ENCODE measurements at regions not wholly inside any gene's neighbourhood (a gene's known extent, or its start where the extent isn't known, plus 50 kb on each side); places are given as distances from the start of the nearest gene placed in this dataset.

DNA sequence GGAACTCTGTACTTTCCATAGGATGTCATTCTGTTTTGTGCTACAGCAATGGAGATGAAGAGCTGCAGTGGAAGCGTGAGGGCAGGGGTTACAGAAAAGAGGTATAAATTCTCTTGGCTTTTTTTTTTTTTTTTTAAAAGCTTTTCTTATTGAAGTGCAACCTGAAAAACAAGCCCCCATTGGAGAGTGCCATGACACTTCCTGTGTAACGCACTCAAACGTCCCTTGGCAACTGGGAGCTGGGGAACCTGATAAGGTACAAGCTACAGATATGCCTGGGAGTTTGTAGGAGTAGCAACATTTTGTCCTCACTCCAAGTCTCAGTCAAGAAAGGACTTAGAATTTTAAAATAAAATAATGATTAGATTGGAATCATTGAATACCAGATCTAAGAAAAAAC, 512.1 kb downstream of the RPS24 start:
- no peak for DNase-seq (ENCODE audit: extremely low read depth, low read depth, low spot score)

DNA sequence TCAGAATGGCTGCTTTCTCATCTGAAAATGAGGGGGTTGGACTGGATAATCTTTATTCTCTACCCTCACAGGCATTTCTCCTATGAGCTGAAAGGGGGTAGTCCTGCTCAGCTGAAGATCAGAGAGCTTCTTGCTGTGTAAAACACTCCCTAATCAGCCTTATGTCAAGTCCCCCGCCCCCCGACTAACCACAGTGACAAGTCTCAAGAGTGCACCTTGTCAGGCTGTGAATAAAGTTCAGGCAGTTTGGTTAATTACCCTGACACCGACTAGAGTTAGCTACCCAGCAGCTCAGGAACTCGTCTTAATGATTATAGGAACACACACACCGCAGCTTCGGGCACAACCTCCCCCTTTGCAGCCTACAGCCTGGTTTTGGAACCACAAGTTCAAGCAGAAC, 513.7 kb downstream of the RPS24 start:
- no peak for DNase-seq (ENCODE audit: extremely low read depth, low read depth, low spot score)

DNA sequence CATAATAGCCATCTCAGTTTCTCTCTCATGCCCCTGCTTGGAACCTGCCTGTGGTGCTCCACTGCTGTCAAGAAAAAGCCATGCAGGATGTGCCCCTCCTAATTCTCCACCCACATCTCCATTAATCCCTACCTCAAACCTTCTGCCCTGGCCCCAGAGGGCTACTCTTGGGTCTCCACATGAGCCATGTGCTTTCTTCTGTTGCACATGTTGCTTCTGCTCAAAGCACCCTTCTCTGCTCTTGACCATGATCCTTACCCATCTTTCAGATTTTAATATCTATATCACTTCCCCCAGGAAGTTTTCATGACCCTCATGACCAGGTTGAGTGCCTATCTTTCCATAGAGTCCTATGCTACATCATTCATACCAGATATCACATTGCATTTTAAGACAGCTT, 514.2 kb downstream of the RPS24 start:
- no peak for DNase-seq (ENCODE audit: extremely low read depth, low read depth, low spot score)

DNA sequence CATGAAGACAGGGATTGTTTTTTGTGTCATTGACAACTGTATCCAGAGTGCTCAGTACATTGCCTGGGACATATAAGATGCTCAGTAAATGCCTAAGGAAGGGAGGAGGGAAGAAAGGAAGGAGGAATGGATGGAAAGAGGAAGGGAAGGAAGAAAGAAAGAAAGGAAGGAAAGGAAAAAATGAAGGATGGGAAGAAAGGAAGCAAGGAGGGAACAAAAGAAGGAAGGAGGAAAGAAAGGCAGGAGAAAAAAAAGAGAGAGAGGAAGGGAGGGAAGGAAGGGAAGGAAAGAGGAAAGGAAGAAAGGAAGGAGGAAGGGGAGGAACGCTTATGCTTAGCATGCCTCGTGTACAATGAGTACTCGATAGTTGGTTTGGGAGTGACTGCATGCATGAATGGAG, 514.7 kb downstream of the RPS24 start:
- no peak for DNase-seq (ENCODE audit: extremely low read depth, low read depth, low spot score)

DNA sequence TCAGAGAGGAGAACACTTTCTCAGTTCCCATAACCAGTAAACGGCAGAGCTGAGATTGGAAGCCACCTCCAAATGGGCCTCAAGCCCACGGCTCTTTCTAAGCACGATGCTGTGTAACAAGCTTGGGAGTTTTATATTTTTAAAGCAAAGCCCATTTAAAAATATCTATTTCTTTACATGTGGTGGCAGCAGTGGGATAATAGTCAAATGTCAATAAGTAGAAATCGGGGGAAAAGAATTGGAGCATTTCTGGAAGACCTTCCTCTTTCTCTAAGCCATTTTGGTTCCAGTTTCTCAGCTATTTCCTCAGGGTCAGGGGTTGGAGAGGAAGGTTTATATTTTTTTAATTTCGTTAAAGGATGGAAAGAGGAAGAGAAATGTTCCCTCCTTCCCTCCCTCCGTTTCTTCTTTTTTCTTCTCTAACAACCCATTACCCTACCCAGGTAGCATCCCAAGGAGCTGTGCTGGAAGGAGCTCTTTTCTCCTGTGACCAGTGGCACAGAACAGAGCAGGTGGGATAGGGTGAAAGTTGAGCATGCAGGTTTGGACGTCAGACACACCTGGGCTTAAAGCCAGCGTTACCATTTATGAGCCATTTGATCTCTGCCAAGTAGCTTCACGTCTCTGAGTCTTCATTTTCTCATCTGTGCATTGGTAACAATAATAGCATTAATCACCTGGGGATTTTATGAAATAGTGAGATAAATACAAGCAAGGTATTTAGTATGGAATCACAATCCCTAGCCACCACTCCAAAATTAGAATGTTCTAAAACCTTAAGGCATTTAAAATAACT, 515.7 kb downstream of the RPS24 start:
- DNase-seq (ENCODE audit: extremely low read depth, low read depth, low spot score), result no peak

DNA sequence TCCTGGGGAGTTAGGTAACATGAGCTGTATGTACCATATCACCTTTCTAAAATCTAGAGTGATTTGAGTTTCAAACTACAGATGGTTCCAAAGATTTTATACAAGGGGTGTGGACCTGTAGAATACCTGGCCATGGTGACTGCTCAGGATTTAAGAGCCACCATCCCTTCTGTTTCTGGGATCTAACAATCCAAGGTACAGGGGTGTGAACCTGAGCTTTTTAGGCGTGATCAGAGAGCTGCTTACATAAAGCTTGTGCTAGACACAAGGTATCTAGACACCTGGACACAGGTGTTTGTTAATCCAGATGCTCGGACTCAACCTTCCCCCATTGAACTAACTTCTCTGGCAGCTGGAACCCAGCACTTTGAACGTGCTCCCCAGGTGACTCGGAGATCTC, 516.4 kb downstream of the RPS24 start:
- DNase-seq (ENCODE audit: extremely low read depth, low read depth, low spot score), result no peak

DNA sequence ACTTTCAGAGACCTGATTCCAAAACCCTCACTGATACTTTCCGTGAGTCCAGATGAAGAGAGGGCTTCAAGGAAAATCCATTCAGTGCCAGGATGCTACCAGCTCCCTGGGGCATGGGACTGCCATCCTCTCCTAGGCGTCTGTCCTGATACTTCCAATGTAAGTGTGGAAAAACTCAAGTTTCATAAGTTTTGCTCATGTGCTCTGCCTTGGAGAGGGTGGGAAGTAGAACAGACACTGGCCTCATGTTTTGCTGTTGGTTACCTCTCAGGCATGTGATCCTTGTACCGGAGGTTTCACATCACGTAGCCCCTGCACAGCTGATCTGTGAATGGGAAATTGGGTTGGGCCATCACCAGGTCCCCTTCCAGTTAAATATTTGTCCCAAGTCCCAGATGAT, 517.1 kb downstream of the RPS24 start:
- no peak for DNase-seq (ENCODE audit: extremely low read depth, low read depth, low spot score)

DNA sequence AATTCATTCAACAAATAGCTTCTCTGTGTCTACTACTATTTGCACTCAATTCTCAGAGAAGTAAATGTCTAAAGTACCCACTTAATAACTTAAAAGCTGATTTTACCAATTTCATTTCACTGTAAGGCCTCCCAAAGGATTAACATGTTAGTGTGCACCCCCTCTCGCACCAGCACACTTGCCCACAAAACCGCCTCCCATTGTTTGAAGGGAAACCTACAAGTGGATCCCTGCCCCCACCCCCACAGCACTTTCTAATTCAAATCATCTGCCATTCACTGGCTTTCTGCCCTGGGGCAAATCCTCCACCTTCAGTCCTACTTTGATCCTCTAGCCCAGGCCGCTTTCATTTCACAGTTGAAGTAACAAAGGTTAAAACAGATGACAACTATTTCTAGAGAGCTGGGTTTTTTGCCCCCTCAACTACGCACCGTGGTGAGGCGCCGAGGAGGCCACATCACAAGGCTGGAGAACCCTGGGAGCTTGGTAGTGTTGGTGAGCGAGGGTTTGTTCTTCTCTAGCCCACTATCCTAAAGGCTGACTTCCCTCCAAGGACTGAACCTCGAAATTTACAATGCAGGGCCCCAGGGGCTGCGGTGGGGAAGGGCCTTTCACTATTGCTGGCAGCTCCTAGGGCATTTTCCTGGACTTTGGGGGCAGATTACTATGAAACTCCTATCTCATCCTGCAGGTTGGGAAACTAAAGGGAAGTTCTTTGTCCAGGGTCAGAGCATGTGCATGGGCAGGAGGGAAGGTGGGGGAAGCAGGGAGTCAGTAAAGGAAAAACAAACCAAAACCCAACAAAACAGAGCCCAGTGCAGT, 517.4 kb upstream of the ZMIZ1 start:
- no peak for DNase-seq (ENCODE audit: extremely low read depth, low read depth, low spot score)

DNA sequence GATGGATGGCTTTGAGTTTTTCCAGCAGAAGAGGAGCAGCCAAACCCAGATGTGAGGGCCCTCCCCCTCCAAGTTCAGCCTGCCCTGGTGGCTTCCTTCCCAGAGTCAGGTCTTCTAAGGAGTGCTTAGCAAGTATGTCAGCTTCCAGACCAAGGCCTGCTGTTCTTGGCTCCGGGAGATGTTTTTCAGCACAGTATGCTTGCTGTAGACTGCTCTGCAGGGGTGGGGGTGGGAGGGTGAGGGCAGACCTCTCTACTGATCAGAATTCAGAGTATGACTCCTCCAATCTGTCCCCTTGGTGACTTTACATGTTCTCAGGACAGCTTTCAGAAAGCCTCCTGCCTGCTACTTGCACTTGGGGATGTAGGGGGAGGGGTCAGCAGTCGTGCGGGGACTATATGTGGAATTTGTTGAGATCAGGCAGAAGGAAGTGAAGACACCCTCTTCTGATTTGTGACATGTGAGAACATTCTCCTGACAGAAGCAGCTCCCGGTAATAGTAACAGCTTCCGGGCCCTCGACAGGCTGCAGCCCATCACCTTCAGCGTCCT, 516.4 kb upstream of the ZMIZ1 start:
- no peak for DNase-seq (ENCODE audit: extremely low read depth, low read depth, low spot score)

DNA sequence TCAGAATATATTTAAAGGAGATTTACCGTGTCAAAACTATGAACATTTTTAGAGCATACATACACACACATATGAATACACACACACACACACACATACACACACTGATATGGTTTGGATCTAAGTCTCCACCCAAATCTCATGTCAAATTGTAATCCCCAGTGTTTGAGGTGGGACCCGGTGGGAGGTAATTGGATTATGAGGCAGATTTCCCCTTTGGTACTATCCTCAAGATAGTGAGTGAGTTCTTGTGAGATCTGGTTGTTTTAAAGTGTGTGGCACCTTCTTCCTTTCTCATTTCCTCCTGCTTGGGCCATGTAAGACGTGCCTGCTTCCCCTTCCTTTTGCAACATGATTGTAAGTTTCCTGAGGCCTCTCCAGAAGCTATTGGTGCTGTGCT, 515.0 kb upstream of the ZMIZ1 start:
- DNase-seq (ENCODE audit: extremely low read depth, low read depth, low spot score), result no peak

DNA sequence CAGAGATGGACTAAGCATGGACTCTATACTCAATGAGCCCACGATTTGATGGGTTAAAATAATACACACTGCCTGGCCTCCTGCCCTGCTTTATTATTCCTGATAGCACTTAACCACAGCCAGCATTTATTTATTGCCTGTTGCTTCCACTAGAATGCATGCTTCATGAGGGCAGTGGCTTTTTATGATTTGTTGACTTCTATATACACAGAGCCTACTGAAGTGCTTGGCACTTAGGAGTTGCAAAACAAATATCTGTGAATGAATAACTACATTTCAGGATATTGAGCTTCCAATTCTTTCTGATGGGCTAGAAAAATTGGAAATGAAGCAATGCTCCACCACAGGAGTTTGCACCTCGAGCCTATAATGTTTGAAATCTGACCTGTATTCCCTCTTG, 513.6 kb upstream of the ZMIZ1 start:
- DNase-seq (ENCODE audit: extremely low read depth, low read depth, low spot score), result no peak

DNA sequence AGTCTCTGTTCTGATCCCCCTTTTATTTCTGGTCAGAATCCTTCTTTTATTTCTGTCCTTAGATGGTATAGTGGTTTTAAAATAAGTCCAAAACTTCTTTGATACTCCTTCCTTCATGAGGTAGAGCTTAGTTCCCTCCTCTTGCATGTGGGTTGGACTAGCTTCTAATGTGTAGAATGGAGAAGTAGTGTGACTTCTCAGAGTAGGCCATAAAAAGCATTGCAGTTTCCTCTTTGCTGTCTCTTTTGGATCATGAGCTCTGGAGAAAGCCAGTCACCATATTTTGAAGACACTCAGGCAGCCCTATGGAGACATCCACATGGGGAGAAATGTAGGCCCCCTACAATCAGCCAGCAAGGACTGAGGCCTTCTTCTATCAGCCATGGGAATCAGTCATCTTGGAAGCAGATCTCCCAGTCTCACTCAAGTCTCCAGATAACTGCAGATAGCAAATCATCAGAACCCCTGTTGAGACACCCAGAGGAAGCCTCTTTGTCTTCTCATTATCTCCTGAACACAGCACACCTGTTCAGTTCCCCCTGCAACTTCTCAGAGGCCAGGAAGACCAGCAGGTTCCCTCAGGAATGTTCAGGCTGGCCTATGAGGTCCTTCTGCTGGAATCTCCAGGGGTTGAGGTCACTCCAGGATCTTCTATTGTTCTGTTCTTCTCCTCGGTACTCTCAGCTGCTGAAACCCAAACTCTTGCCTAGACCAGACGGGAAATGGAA, 511.9 kb upstream of the ZMIZ1 start:
- DNase-seq (ENCODE audit: extremely low read depth, low read depth, low spot score), result no peak

DNA sequence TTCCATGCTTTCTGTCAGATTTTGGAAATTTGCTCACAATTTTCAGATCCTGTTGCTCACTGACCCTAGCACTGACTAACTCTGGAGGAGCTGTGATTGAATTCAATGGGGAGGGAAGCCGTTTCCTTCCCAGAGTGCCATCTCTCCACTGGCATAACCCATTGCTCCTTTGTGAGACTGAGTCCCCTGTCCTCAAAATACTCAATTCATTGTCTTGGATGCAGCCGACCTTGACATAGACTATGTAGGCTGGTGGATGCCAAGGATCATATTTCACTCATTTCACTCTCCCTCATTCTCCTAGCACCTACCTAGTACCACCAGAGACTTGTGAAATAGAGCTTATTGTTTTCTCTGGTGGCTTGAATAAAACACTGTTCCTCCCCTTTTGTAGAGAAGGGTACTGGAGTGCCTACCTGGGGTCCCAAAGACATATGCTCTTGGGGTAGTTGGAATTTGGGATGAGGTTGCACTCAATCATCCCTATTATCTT, 511.3 kb upstream of the ZMIZ1 start:
- DNase-seq (ENCODE audit: extremely low read depth, low read depth, low spot score), result no peak

DNA sequence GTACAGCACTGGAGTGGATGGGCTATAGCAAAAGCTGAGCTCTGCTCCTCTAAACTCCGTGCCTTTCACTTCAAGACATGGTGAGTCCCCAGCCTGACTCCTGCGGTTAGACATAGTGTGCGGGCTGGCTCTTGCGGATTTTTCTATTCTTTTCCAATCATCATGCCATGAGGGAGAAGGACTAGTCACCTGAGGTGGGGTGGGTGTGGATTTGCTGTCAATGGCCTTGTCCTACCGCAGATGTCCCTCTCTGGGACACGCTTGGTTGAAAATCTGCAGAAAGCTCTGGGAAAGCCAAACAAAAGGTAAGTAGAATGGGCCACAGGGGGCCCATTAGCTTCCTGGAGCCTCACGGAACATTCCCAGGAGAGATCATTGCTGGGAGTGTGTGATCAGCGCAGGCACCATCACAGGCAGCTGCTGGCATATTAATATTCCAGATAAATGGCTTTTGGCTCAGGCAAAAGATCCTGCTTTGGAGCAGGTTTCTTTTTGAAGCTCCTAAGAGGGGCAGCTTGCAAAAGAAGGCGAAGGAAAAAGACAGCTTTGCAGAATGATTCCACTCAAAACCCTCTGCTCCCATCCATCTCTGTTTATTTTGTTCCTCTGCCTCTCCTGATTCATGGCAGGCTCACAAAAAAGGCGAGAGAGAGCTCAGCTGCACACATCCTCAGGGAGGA, 509.0 kb upstream of the ZMIZ1 start:
- no peak for DNase-seq (ENCODE audit: extremely low read depth, low read depth, low spot score)

DNA sequence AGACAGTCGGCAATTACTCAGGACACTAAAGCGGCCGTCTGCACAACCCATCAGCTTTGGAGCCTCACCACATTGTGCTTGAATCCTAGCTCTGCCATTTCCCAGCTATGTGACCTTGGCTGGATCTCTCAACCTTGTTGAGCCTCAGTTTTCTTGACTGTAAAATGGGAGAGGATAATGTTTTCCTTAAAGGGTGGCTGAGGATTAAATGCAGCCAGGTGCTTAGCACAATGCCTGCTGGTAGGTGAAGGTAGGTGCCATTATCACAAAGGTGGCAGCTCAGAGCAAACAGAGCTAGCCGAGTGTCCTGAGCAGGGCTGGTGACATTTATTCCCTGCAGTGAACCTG, 508.5 kb upstream of the ZMIZ1 start:
- DNase-seq (ENCODE audit: extremely low read depth, low read depth, low spot score), result no peak

DNA sequence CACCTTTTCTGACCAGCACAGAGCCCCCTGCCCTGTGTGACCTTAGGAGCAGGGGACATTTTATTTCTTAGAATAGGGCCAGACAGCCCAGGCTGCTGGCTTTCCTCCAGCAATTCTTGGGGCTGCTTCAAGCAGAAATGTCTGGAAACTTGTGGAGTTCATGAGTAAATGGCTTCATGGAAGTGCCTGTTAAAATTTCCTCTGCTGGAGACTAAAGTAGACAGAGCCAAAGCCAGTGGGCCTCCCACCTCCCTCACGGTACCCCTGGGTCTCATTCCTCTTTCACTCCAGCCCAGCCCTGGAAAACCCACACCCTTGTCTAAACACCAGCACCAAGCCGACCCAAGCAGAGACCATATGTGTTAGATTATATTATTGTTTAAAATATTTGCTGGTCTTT, 505.5 kb upstream of the ZMIZ1 start:
- no peak for DNase-seq (ENCODE audit: extremely low read depth, low read depth, low spot score)

DNA sequence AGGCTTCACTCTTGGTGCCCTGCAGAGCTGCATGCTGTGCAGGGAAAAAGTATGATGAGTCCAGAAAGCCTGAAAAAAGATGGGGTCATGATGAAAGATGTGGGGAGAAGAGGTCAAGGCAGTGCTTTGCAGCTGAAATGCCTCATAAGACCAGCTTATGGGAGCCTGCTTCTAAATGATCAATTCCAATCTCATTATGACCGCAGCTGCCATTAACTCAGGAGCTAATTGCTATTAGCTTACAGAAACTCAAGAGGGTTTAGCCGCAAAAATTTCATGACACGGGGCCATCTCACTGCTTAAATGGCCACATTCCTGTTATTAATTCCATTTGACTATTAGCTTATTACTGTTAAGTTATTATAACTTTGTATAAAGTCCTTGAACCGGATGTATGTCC, 502.9 kb upstream of the ZMIZ1 start:
- no peak for DNase-seq (ENCODE audit: extremely low read depth, low read depth, low spot score)

DNA sequence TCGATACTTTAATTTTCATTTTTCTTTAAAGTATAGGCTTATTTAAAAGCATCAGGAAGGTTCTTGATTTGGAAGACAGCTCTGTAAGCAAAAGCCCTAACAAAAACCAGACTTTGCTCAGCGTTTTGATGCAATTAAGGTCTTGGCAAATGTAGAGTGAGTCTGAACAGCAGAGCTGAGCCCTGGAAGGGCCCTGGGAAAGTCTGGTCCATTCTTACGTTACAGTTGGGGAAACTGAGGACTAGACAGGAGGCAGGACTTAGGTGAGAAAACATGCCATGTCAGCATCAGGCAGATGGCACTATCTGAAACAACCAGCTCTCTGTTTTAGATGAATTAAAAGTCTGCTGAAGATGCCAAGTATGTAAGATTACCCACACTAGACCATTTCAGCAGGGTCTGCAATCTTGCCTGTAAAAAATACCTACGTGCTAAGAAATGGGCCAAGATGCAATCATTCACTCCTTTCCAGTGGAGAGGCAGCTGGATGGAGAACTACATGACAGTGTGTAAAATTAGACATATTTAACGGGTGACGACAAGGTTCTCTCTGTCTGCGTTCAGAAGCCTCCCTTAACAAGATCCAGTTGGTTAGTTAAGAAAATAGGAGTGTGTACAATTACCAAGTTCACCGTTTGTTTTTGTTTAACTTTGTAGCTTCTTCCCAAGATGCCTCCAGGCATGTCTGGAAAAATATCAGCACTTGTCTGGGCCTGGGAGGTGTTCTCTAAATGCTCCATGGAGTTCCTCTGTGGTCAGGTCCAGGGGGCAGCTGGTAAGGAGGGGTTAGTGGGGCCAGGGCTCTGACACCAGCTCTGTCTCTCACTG, 502.3 kb upstream of the ZMIZ1 start:
- DNase-seq (ENCODE audit: extremely low read depth, low read depth, low spot score), result no peak

DNA sequence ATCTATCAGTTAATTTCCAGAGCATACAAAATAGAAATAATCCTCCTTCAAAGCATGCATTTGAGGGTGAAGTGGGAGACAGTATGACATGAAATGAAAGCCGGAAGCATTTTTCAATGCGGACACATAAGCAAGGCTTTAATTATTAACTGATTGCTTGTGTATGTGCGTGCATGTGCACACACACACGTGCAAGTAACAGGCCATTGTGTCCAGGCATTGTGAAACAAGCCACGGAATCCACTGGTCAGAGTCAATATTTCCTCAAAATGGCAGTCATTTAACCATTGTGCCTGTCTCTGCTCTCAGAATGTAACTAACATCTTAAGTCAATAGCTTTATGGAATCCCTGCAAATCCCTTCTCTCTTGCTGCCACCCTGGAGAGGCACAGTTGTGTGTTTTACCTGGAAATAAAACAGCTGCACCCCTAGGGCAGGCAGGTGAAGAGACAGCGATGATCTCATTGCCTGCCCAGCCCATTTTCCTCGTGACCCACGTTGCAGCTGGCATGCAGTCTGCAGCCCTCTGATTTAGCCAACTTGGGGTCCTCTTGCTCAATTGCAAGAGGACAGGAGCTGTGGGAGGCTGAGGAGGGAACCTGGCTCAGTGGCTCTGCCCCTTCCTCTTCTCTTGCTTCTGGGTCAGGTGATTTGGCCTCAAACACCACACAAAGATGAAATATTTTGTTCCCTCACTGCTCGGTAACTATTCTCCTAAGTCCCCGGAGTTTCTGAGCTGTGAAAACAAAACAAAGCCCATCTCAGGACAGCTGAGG, 500.9 kb upstream of the ZMIZ1 start:
- DNase-seq (ENCODE audit: extremely low read depth, low read depth, low spot score), result no peak
